ENCODE measurements at regions not wholly inside any gene's neighbourhood (a gene's known extent, or its start where the extent isn't known, plus 50 kb on each side); places are given as distances from the start of the nearest gene placed in this dataset.

- H3K27me3 Mint-ChIP-seq, result peaks cover 4% of the 10 kb centered on the region
Observed at GRCh38 chr13:100899720-100900316, 225.2 kb upstream of the TMTC4 start.

GRCh38 chr13:100898431-100898830 is 223.8 kb upstream of the TMTC4 start:
- Mint-ChIP-seq H3K9me3 (peaks cover 0 to 2% (median 0%) of the 10 kb centered on the region in 3 donors), H3K27ac (peak overlapping the region in 1 of 3 donors; percentile 46), H3K4me1 (no peaks in the 10 kb centered on the region), H3K36me3 (no peaks in the 10 kb centered on the region), H3K4me3 (no peak overlapping the region), H3K27me3 (peaks cover 1% of the 10 kb centered on the region)

More at GRCh38 chr13:100899720-100900316, 225.2 kb upstream of the TMTC4 start:
- Mint-ChIP-seq H3K9me3 (peaks cover 0 to 2% (median 0%) of the 10 kb centered on the region in 3 donors), H3K4me1 (no peaks in the 10 kb centered on the region), H3K27ac (no peak overlapping the region), H3K36me3 (no peaks in the 10 kb centered on the region), H3K4me3 (no peak overlapping the region)

GRCh38 chr13:100895651-100896050 is 221.1 kb upstream of the TMTC4 start:
- Mint-ChIP-seq H3K4me1 (no peaks in the 10 kb centered on the region), H3K36me3 (no peaks in the 10 kb centered on the region), H3K27me3 (peaks cover 3% of the 10 kb centered on the region), H3K27ac (no peak overlapping the region), H3K9me3 (peaks cover 0 to 2% (median 1%) of the 10 kb centered on the region in 3 donors), H3K4me3 (no peak overlapping the region)

- no peaks in the 10 kb centered on the region for H3K36me3 Mint-ChIP-seq
- peaks cover 3% of the 10 kb centered on the region for H3K27me3 Mint-ChIP-seq
- H3K4me1 Mint-ChIP-seq, result no peaks in the 10 kb centered on the region
- no peak overlapping the region for H3K4me3 Mint-ChIP-seq
- H3K9me3 Mint-ChIP-seq, result peaks cover 0 to 3% (median 2%) of the 10 kb centered on the region in 3 donors
- H3K27ac Mint-ChIP-seq, result no peak overlapping the region
Observed at GRCh38 chr13:100892981-100893380, 218.4 kb upstream of the TMTC4 start.

GRCh38 chr13:100890645-100891044 is 216.1 kb upstream of the TMTC4 start:
- Mint-ChIP-seq H3K27ac (no peak overlapping the region), H3K36me3 (no peaks in the 10 kb centered on the region), H3K4me1 (no peaks in the 10 kb centered on the region), H3K4me3 (no peak overlapping the region), H3K27me3 (peaks cover 3% of the 10 kb centered on the region), H3K9me3 (peaks cover 0 to 3% (median 2%) of the 10 kb centered on the region in 3 donors)

- Mint-ChIP-seq H3K36me3 (no peaks in the 10 kb centered on the region), H3K4me1 (no peaks in the 10 kb centered on the region), H3K9me3 (peaks cover 0 to 3% (median 2%) of the 10 kb centered on the region in 3 donors), H3K27ac (no peak overlapping the region), H3K27me3 (peaks cover 2% of the 10 kb centered on the region), H3K4me3 (no peak overlapping the region)
Observed at GRCh38 chr13:100887729-100888151, 213.1 kb upstream of the TMTC4 start.

- no peak overlapping the region for H3K4me3 Mint-ChIP-seq
- no peak overlapping the region for H3K27ac Mint-ChIP-seq
- H3K36me3 Mint-ChIP-seq, result no peaks in the 10 kb centered on the region
- H3K9me3 Mint-ChIP-seq, result no peaks in the 10 kb centered on the region
- no peaks in the 10 kb centered on the region for H3K4me1 Mint-ChIP-seq
- no peaks in the 10 kb centered on the region for H3K27me3 Mint-ChIP-seq
Observed at GRCh38 chr13:100883453-100883852, 208.9 kb upstream of the TMTC4 start.

- no peak overlapping the region for H3K27ac Mint-ChIP-seq
- no peaks in the 10 kb centered on the region for H3K27me3 Mint-ChIP-seq
- H3K36me3 Mint-ChIP-seq, result no peaks in the 10 kb centered on the region
- H3K9me3 Mint-ChIP-seq, result peaks cover 0 to 2% (median 2%) of the 10 kb centered on the region in 3 donors
- H3K4me1 Mint-ChIP-seq, result no peaks in the 10 kb centered on the region
- no peak overlapping the region for H3K4me3 Mint-ChIP-seq
Observed at GRCh38 chr13:100881291-100881864, 206.8 kb upstream of the TMTC4 start.

- no peaks in the 10 kb centered on the region for H3K27me3 Mint-ChIP-seq
- no peak overlapping the region for H3K4me3 Mint-ChIP-seq
- no peaks in the 10 kb centered on the region for H3K36me3 Mint-ChIP-seq
- peaks cover 3 to 7% (median 6%) of the 10 kb centered on the region in 3 donors for H3K9me3 Mint-ChIP-seq
- H3K27ac Mint-ChIP-seq, result no peak overlapping the region
- H3K4me1 Mint-ChIP-seq, result no peaks in the 10 kb centered on the region
Observed at GRCh38 chr13:100880166-100880565, 205.6 kb upstream of the TMTC4 start.

GRCh38 chr13:100879255-100879654 is 204.7 kb upstream of the TMTC4 start:
- Mint-ChIP-seq H3K9me3 (peaks cover 3 to 9% (median 6%) of the 10 kb centered on the region in 3 donors), H3K27me3 (no peaks in the 10 kb centered on the region), H3K27ac (no peak overlapping the region), H3K4me3 (no peak overlapping the region), H3K4me1 (no peaks in the 10 kb centered on the region), H3K36me3 (no peaks in the 10 kb centered on the region)

GRCh38 chr13:100876044-100876403 is 201.4 kb upstream of the TMTC4 start:
- H3K9me3 Mint-ChIP-seq, result peaks cover 4 to 11% (median 6%) of the 10 kb centered on the region in 3 donors
- H3K36me3 Mint-ChIP-seq, result no peaks in the 10 kb centered on the region
- H3K4me3 Mint-ChIP-seq, result no peak overlapping the region
- H3K4me1 Mint-ChIP-seq, result no peaks in the 10 kb centered on the region
- H3K27me3 Mint-ChIP-seq, result peaks cover 2% of the 10 kb centered on the region
- no peak overlapping the region for H3K27ac Mint-ChIP-seq

GRCh38 chr13:100875392-100876043 is 200.9 kb upstream of the TMTC4 start:
- peaks cover 4 to 11% (median 6%) of the 10 kb centered on the region in 3 donors for H3K9me3 Mint-ChIP-seq
- H3K27ac Mint-ChIP-seq, result no peak overlapping the region
- H3K27me3 Mint-ChIP-seq, result peaks cover 2% of the 10 kb centered on the region
- no peak overlapping the region for H3K4me3 Mint-ChIP-seq
- H3K36me3 Mint-ChIP-seq, result no peaks in the 10 kb centered on the region
- no peaks in the 10 kb centered on the region for H3K4me1 Mint-ChIP-seq

GRCh38 chr13:100872761-100873160 is 198.2 kb upstream of the TMTC4 start:
- Mint-ChIP-seq H3K4me1 (no peaks in the 10 kb centered on the region), H3K9me3 (peaks cover 4 to 15% (median 9%) of the 10 kb centered on the region in 3 donors), H3K27ac (no peak overlapping the region)

GRCh38 chr13:100870898-100871297 is 196.3 kb upstream of the TMTC4 start:
- Mint-ChIP-seq H3K36me3 (no peaks in the 10 kb centered on the region), H3K27me3 (peaks cover 2% of the 10 kb centered on the region), H3K9me3 (peaks cover 10 to 22% (median 19%) of the 10 kb centered on the region in 3 donors), H3K4me1 (no peaks in the 10 kb centered on the region), H3K4me3 (no peak overlapping the region), H3K27ac (no peak overlapping the region)

More at GRCh38 chr13:100872761-100873160, 198.2 kb upstream of the TMTC4 start:
- Mint-ChIP-seq H3K27me3 (peaks cover 2% of the 10 kb centered on the region), H3K4me3 (no peak overlapping the region), H3K36me3 (no peaks in the 10 kb centered on the region)

GRCh38 chr13:100860866-100861265 is 186.3 kb upstream of the TMTC4 start:
- H3K36me3 Mint-ChIP-seq, result no peaks in the 10 kb centered on the region
- no peak overlapping the region for H3K4me3 Mint-ChIP-seq
- no peaks in the 10 kb centered on the region for H3K4me1 Mint-ChIP-seq
- H3K27ac Mint-ChIP-seq, result no peak overlapping the region
- no peaks in the 10 kb centered on the region for H3K27me3 Mint-ChIP-seq
- peaks cover 0 to 11% (median 1%) of the 10 kb centered on the region in 3 donors for H3K9me3 Mint-ChIP-seq
